ENCODE measurements at regions not wholly inside any gene's neighbourhood (a gene's known extent, or its start where the extent isn't known, plus 50 kb on each side); places are given as distances from the start of the nearest gene placed in this dataset.

DNA sequence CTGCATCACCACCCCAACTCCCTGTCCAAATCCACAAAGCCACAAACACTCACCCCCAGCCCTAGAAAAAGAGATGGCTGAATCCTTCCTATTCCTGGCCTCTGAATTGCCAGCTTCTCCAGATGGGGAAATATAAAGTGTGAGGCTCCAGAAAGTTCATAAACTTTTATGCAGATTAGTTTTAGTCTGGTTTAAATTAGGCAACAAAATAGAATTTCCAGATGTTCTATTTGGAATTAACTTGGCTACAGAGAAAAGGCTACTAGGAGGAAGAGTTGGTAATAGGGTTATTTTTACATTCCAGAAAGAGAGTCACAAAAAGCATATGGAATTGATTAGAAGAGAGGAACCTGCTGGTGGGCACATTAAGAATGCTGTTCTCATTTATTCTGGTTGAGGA, 56.0 kb downstream of the EN1 start:
- DNase-seq (ENCODE audit: low read depth in 4 of 4, low spot score in 3 of 4): no peak

GRCh38 chr2:118786746-118787145, 60.7 kb downstream of the EN1 start:
- DNase-seq (ENCODE audit: low read depth in 4 of 4, low spot score in 3 of 4): no peak

DNA sequence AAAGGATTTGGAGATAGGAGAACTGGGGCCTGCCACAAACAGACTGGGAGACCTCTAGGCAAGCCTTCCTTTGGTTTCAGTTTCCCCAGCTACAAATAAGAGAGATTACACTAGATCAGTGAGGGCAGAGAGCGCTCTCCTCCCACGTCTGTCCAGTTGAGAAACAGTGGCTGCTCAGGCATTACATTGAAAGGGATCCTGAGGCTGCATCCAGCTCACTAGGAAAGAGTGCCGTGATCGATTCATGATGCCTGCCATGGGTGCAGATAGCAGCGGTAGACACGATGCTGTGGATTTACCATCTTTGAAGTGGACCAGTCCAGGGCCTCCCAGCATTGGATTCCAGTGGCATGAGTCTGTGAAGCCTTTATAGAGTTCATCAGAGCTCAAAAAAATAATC, 62.6 kb downstream of the EN1 start:
- no peak for DNase-seq (ENCODE audit: low read depth in 4 of 4, low spot score in 3 of 4)

- DNase-seq (ENCODE audit: low read depth in 4 of 4, low spot score in 3 of 4): no peak
These were observed 68.1 kb downstream of the EN1 start for GRCh38 chr2:118779362-118779761.

- no peak for DNase-seq (ENCODE audit: low read depth in 4 of 4, low spot score in 3 of 4)
These were observed 72.9 kb downstream of the EN1 start for GRCh38 chr2:118774458-118775133.

DNA sequence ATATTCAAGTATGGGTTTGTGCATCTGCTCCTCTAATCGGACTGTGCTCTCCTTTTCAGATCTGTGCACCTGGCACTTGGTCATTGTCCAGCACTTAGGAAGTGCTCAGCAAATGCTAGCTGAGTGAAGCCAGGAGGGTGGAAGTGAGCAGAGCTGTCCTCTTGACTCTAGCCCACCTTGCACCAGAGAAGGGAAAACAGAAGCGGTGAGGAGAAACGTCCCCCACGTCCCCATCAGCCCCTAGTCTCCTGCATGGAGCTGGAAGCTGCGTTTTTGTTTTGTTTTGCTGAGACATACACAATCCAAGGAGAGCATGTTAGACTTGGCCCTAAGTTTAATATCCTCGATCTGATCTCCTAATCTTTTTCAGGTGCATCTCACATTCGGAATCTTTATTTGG, 73.6 kb downstream of the EN1 start:
- DNase-seq (ENCODE audit: low read depth in 4 of 4, low spot score in 3 of 4): no peak

DNA sequence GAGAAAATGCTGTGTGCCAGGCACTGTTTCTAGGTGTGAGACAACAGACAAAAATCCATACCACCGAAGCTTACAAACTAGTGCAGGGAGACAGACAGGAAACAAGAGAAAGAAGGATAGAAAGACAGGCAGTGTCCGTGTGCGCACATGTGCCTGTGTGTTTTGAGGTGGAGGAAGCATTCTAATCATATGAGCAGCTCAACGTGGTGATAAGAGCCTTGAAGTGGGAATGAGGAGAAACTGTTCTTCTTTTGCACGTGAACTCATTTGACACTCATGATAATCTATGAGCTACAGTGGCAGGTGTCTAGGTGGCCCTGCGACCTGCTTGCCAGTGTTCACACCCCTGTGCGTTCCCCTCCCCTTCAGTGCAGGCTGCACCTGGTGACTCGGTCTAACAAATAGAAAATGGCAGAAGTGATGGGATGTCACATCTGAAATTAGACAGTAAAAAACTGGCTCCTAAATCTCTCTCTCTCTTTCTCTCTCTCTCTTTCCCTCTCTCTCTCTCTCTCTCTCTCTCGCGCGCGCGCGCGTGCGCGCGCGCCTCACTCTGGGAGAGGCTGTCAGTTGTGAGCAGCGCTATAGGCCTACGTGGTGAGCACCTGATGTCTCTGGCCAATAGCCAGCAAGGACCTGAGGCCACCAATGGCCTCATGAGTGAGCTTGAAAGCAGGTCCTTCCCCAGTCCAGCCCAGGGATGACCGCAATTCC, 74.8 kb downstream of the EN1 start:
- DNase-seq (ENCODE audit: low read depth in 4 of 4, low spot score in 3 of 4): no peak

DNA sequence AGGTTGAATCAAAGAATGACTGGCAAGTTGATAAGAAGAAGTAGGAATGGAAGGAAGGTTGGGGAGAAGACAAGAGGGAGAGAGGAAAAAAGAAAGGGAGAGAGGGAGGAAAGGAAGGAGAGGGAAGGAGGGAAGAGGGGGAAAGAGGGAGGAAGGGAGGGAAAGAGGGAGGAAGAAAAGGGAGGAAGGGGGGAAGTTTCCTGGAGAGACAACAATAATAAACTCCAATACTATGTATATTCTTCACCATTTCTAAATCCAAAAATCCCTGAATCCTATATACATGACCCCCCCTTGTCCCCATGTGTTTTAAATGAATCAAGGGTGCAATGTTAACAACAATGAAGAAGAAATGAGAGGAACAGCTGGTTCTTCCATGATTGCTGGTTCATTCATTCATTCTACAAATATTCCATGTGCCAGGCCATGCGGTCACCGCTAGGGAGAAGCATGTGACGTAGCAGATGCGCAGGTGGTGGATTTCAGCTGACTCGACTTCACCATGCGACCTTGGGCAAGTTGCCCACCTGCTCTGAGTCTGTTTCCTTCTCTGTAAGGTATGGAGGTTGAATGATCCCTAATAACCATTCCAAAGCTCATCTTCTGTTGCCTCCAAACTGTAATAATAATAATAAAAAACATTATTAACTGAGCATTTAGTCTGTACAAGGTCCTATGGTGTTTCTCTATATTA, 77.6 kb downstream of the EN1 start:
- DNase-seq (ENCODE audit: low read depth in 4 of 4, low spot score in 3 of 4): no peak

GRCh38 chr2:118766871-118767270, 80.6 kb downstream of the EN1 start:
- no peak for DNase-seq (ENCODE audit: low read depth in 4 of 4, low spot score in 3 of 4)

GRCh38 chr2:118764855-118765254, 82.6 kb downstream of the EN1 start:
- DNase-seq (ENCODE audit: low read depth in 4 of 4, low spot score in 3 of 4): no peak

GRCh38 chr2:118763797-118764196, 83.7 kb downstream of the EN1 start:
- DNase-seq (ENCODE audit: low read depth in 4 of 4, low spot score in 3 of 4): no peak

DNA sequence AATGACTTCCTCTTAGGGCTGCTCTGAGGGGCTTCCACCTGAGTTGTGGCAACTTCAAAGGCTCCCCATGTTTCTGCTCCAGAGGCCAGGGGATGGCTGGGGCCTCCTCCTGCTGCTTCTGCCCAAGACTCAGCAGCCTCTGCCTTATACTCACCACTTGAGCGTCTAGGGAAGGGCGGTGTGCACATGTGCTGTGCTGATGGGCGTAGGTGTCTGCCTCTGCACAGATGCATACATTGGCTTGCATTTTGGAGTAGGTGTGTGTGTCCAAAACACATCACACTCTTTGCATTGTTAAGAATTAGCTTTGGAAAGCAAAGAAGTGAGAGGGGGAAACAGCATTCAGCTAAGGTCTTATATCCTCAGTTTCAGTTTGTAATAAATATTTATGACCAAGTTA, 85.2 kb downstream of the EN1 start:
- DNase-seq (ENCODE audit: low read depth in 4 of 4, low spot score in 3 of 4): no peak

DNA sequence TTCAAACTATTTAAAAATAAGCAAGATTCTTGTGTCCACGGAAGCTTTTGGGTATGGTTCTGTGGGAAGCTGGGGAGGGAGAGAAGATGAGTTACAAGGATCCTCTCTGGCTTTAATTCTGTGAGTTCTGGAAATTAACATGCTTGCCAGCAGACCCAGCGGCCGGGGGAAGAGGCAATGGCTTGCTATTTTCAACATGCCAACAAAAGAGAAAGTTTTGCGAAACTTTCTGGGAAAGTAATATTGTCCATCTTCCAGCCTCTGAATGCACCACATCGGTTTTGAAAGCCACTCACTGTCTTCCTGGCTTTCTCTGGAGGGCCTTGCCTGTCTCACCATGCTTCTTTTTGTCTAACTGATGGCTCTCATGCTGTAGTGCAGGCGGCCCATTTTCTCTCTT, 85.7 kb downstream of the EN1 start:
- DNase-seq (ENCODE audit: low read depth in 4 of 4, low spot score in 3 of 4): no peak

- no peak for DNase-seq (ENCODE audit: low read depth in 4 of 4, low spot score in 3 of 4)
These were observed 91.5 kb downstream of the EN1 start for GRCh38 chr2:118755901-118756300.

DNA sequence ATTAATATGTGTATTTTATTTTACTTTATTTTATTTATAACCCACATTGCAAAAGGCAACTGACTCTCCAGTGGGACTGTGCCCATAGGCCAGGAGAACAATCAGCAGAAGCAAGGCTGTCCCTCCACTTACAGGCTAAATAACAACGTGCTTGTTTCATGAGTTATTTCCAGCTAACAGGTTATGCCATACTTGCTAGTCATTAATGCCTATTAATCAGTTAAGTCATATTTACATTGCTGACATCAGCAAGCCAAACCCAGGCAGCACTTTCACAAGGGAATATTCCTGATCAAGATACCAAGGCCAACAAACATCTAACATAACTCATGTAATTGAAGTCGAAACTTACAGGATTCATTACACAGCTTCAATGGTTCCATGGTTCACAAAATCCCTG, 92.1 kb downstream of the EN1 start:
- DNase-seq (ENCODE audit: low read depth in 4 of 4, low spot score in 3 of 4): no peak

DNA sequence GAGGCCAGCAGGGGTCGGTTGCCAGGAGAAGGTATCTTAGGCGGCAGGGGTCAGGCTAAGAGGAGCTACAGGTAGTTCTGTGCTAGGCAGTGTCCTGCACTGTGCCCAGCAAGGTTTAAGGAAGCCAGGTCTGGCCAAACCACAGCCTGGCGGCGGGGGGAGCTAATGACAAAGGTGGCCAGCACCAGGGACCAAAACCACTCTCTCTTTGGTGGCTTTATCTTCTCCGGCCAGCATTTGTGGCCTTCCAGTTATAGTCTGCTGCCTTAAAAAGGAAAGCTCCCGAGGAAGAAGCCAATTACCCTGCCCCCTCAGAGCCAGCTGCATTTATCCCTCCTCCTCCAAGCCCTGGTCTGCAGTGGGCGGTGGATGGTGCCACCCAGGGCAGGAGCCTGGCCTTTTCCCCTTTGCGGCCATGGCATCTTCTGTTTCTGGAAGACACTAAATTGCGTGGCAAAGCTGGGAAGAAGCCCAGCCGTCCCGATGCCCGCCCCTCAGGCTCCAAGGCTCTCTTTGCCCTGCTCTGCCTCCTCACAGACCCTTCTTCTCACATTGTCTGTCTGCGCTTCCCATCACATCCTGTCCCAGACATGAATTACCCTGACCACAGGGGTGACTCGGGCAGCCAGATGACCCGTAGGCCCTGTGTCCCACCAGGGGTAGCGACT, 94.6 kb downstream of the EN1 start:
- DNase-seq (ENCODE audit: low read depth in 4 of 4, low spot score in 3 of 4): no peak

GRCh38 chr2:118750959-118751565, 96.4 kb downstream of the EN1 start:
- no peak for DNase-seq (ENCODE audit: low read depth in 4 of 4, low spot score in 3 of 4)

DNA sequence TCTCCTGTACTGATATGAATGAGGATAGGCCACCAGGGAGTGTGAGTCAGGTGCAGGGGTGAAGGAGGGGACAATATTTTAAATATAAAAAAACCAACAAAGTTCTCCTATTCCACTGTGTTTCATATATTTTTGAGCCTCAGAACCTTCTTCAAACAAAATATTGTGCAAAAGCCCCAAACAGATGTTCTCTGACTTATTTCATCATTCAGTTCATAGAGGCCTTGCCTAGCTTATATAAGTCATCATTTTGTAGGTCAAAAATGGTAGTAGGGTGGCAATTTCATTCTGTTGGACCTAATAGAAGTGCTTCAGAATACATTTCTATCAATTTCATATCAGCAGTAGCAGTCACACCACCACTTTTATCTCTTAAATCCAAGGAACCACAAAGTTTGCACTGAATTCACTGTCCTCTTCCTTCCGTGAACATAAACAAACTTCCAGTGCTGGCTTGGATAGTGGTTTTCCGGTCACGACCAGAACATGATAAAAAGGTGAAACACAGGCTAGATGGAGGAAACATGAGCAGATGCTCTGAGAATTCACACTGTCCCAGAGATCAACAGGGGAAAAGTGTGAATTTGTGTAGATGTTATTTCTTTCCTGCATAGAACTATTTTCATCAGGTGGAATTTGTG, 99.1 kb downstream of the EN1 start:
- no peak for DNase-seq (ENCODE audit: low read depth in 4 of 4, low spot score in 3 of 4)

DNA sequence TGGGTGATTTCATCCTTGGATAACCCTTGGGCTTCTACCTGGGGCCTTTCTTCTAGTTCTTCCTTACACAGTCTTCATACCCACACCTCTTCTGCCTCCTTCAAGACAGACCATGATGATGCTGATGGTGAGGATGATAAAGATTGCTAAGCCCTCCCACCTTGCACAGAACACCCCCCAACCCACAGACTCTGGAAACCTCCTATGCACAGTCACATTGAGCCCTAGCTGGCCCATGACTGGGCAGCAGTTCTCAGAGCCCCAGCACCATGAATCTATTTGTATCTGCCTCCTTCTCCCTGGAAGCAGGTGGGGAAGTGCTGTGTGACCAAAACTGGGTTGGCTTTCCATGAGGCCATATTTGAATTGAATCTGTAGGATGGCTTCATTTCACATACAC, 99.8 kb downstream of the EN1 start:
- no peak for DNase-seq (ENCODE audit: low read depth in 4 of 4, low spot score in 3 of 4)

DNA sequence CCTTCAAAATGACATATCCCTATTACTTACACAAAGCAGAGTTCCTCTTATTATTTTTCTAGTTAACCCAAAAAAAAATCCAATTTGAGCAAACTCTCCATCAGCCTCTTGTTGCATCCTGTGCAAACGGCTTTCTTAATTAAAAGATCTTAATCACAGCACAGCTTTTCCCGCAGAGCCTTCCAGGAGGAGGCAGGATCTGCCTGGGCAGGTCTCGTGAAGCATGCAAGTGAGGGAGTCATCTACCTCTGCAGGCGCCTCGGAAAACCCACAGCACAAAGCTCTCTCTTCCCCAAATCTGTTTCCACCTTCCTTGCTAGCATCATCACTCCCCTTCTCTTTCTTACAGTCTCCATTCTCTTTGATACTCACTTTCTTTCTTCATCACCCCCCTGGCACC, 100.4 kb downstream of the EN1 start:
- DNase-seq (ENCODE audit: low read depth in 4 of 4, low spot score in 3 of 4): no peak
